Activated CD4-positive, alpha-beta T cell treated with anti-CD3 and anti-CD28 coated beads for 36 hours (primary cell): ENCODE measurements at regions not wholly inside any gene's neighbourhood (a gene's known extent, or its start where the extent isn't known, plus 50 kb on each side); places are given as distances from the start of the nearest gene placed in this dataset.

ENCODE experiments used
- ATAC-seq: fragments of 200-7000 bp; cut with Tn5 transposase; one replicate; pipeline ENCODE4 v1.10.0; 2021; ENCODE audit warnings: mild to moderate bottlenecking, moderate library complexity
- CTCF ChIA-PET: fragments of 350-600 bp; sonication (Branson Sonifier 250); formaldehyde crosslinking; loops from one replicate; lab custom pipeline; 2021; ENCODE audit warnings: antibody characterized with exemption; lab: Charles Lee
- POLR2A ChIA-PET: fragments of 350-600 bp; sonication (Branson Sonifier 250); formaldehyde crosslinking; loops from one replicate; lab custom pipeline; 2021; ENCODE audit warnings: antibody characterized with exemption, inconsistent platforms; lab: Charles Lee
- DNase-seq: peaks from one replicate; pipeline ENCODE4 v3.0.0-alpha.2; 2020
- H3K27ac Mint-ChIP-seq: one replicate; pipeline ENCODE4 v1.8.0; 2021; ENCODE audit warnings: mixed read lengths
- H3K27me3 Mint-ChIP-seq: one replicate; pipeline ENCODE4 v1.8.0; 2021; ENCODE audit warnings: mixed read lengths
- H3K36me3 Mint-ChIP-seq: one replicate; pipeline ENCODE4 v1.8.0; 2021; ENCODE audit warnings: low read depth, mixed read lengths
- H3K4me1 Mint-ChIP-seq: one replicate; pipeline ENCODE4 v1.8.0; 2021; ENCODE audit warnings: mixed read lengths
- H3K4me3 Mint-ChIP-seq: one replicate; pipeline ENCODE4 v1.8.0; 2021; ENCODE audit warnings: mild to moderate bottlenecking, moderate library complexity, mixed read lengths
- H3K9me3 Mint-ChIP-seq: one replicate; pipeline ENCODE4 v1.8.0; 2021; ENCODE audit warnings: low read depth, mixed read lengths
- intact Hi-C, 2 experiments: fragments of 100-400 bp; cut with DNase I in 1 of 2; cut with micrococcal nuclease in 1 of 2; formaldehyde crosslinking; loops; one replicate each; pipeline versions ENCODE4 v1.14.2 to v1.15.1; 2022 to 2024; cut with DNase I, micrococcal nuclease

DNA sequence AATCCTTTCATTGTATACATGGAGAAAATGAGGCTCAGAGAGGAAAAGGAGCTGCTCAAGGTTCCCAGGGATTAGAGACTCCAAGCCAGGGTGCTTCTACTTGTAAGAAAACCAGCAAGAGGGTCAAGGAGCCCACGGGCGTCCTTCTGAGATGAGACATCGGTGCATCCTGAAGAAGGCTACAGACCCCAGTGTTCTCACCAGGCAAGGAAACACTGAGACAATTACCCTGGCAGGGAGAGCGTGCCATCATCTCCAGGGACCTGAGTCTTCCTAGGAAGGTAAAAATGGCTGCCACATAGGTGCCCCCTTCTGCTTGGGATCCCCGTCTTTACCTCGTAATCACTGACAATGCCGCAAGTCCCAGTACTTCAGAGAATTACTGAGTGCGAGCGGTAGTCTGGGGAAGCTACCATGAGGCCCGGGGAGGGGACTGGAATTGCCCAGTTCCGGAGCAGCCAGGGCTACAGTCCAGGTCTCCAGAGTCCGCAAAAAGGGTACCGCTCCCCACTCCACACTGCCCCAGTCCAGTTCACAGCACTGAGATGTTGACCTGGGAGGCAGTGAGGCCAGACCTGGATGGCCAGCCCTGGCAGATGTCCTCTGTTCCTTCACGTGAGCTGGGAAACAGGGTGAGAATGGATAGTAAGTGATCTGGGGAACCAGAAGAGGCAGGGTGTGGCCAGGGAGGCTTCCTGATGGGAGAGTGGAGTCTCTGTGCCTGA is 164.7 kb upstream of the SMAD3 start:
- Mint-ChIP-seq H3K27ac (no peak overlapping the region), H3K9me3 (no peaks in the 10 kb centered on the region), H3K4me3 (no peak overlapping the region), H3K36me3 (no peaks in the 10 kb centered on the region), H3K27me3 (no peaks in the 10 kb centered on the region), H3K4me1 (peaks cover 2% of the 10 kb centered on the region)
- ChIA-PET POLR2A (no interaction called here), CTCF (interaction anchor here (0.5 to 0.7 kb wide), 2 partner anchors 118 to 293 kb away, joined by 3 read pairs; no protein-coding TSS in a partner anchor)
- no peak for ATAC-seq
- intact Hi-C loops, result loop anchor here in 1 of 2 experiments (10.0 kb wide), 1 partner anchor 934 kb away; no protein-coding TSS in a partner anchor
- no peak for DNase-seq

DNA sequence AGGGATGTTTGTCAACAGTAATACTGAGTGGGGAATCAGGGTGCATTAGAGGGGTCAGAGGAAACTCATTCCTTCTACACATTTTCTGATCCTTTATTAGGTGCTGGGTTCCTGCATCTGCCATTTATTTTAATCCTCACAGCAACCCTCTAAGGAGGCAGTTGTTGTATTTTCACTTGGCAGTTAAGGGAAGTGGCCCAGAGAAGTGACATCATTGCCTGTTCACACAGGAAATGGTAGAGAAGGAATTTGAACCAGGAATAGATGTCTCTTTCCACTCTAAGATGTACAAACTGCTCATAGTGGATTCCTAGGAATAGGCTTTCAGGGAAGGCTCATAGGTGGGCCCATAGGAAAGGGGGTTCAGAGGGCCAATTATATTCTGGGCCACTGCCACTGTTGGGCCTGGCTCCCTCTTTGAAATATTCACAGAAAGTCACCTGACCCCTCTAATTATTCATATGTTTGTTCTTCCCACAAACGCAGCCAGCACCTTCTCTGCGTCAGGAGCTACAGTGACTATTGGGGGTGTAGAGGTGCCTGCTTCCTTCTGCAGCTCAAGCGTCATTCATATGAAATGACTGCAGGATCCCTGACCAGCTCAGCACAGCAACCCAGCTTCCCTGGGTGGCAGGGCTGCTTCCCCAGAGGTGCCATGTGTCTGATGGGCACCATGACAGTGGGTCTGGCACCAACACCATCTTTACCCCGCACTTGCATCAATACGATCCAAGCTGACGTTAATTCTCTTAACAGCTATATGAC is 163.9 kb upstream of the SMAD3 start:
- intact Hi-C loops, result loop anchor here in 1 of 2 experiments (10.0 kb wide), 1 partner anchor 933 kb away; no protein-coding TSS in a partner anchor
- no peak for ATAC-seq

DNA sequence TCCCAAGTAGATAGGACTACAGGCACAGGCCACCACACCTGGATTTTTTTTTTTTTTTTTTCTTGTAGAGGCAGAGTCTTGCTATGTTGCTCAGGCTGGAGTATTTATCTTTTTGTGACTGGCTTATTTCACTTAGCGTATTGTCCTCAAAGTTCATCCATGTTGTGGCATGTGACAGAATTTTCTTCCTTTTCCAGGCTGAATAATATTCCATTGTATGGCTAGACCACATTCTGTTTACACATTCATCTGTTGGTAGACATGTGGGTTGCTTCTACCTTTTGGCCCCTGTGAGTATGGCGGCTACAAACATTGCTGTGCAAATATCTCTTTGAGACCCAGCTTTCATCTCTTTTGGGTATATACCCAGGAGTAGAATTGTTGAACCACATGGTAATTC is 160.2 kb upstream of the SMAD3 start:
- H3K4me1 Mint-ChIP-seq, result peaks cover 5% of the 10 kb centered on the region
- ChIA-PET CTCF (interaction anchor here (1.2 to 1.3 kb wide), 2 partner anchors 11 to 45 kb away, joined by 4 to 8 read pairs; no protein-coding TSS in a partner anchor), POLR2A (no interaction called here)
- H3K27ac Mint-ChIP-seq, result no peak overlapping the region
- ATAC-seq (no peak), DNase-seq (no peak)
- no peaks in the 10 kb centered on the region for H3K9me3 Mint-ChIP-seq
- H3K27me3 Mint-ChIP-seq, result no peaks in the 10 kb centered on the region
- no peak overlapping the region for H3K4me3 Mint-ChIP-seq
- intact Hi-C loops, result loop anchor here in 1 of 2 experiments (10.0 kb wide), 1 partner anchor 930 kb away; no protein-coding TSS in a partner anchor
- H3K36me3 Mint-ChIP-seq, result no peaks in the 10 kb centered on the region

More for the DNA sequence above, 163.9 kb upstream of the SMAD3 start:
- Mint-ChIP-seq H3K36me3 (no peaks in the 10 kb centered on the region), H3K4me1 (peaks cover 2% of the 10 kb centered on the region), H3K27ac (no peak overlapping the region), H3K27me3 (no peaks in the 10 kb centered on the region), H3K4me3 (no peak overlapping the region), H3K9me3 (no peaks in the 10 kb centered on the region)
- CTCF ChIA-PET, result interaction anchor here (0.6 to 1.2 kb wide), 4 partner anchors 8 to 364 kb away, joined by 3 to 5 read pairs (median 4); no protein-coding TSS in a partner anchor
- DNase-seq, result no peak
- POLR2A ChIA-PET, result no interaction called here

- no peak for ATAC-seq
- CTCF ChIA-PET, result interaction anchor here (0.6 kb wide), 2 partner anchors 25 to 1370 kb away, joined by 3 to 4 read pairs; no protein-coding TSS in a partner anchor
- POLR2A ChIA-PET, result no interaction called here
- no peaks in the 10 kb centered on the region for H3K9me3 Mint-ChIP-seq
- H3K4me3 Mint-ChIP-seq, result no peak overlapping the region
- no peaks in the 10 kb centered on the region for H3K36me3 Mint-ChIP-seq
- no peak overlapping the region for H3K27ac Mint-ChIP-seq
- DNase-seq, result no peak
- no peaks in the 10 kb centered on the region for H3K27me3 Mint-ChIP-seq
- H3K4me1 Mint-ChIP-seq, result peaks cover 5% of the 10 kb centered on the region
- intact Hi-C loops, result loop anchor here in 1 of 2 experiments (10.0 kb wide), 1 partner anchor 929 kb away; no protein-coding TSS in a partner anchor
Measured at GRCh38 chr15:66905954-66906353, 159.4 kb upstream of the SMAD3 start.

DNA sequence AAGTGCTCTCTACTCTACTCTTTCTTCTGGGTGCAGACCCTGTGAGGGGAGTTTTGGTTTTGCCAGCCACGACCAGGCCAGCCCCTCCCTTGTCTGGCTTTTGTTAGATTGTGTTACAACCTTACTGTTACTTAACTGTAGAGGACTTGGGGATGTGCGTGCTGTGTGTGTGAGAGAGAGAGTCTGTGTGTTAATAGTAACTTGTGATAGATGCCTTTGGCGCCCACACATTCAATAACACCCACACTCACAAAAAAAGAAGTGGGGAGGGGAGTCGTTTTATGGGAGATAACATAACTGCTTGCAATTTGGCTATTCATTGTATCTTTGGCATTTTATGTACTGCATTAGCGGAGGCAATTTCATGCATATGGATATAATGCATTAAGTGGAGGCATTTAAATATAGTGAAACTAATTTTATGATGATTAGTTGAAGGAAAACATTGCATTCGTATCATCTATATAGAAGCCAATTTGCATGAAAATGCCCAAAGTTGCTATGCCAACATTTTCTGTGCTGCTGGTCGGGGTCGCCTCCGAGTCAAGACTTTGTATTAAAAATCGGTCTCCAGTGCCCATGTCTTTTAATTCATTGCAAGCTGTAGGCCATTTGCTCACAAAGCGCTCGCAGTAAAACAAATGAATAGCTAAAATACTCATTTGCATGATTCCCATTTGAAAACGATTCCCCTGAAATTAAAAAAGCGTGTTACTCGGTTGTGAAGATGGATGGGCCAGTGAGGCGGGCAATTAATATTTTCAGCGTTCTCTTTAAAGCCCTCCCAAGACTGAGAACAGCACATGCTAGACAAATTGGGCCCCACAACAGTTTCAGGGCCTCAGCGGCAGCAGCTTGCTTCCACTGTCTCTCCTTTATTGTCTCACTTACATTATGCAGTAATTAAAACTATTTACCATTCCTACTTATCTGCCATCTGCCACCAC is 158.5 kb upstream of the SMAD3 start:
- H3K4me1 Mint-ChIP-seq, result peaks cover 8% of the 10 kb centered on the region
- ATAC-seq (no peak), DNase-seq (no peak)
- no peak overlapping the region for H3K27ac Mint-ChIP-seq
- POLR2A ChIA-PET, result no interaction called here
- H3K9me3 Mint-ChIP-seq, result no peaks in the 10 kb centered on the region
- H3K4me3 Mint-ChIP-seq, result no peak overlapping the region
- intact Hi-C loops, result loop anchor here in 1 of 2 experiments (10.0 kb wide), 1 partner anchor 928 kb away; no protein-coding TSS in a partner anchor
- H3K27me3 Mint-ChIP-seq, result no peaks in the 10 kb centered on the region
- no peaks in the 10 kb centered on the region for H3K36me3 Mint-ChIP-seq
- CTCF ChIA-PET, result interaction anchor here (1.1 to 1.3 kb wide), 2 partner anchors 8 to 71 kb away, joined by 3 read pairs; no protein-coding TSS in a partner anchor

DNA sequence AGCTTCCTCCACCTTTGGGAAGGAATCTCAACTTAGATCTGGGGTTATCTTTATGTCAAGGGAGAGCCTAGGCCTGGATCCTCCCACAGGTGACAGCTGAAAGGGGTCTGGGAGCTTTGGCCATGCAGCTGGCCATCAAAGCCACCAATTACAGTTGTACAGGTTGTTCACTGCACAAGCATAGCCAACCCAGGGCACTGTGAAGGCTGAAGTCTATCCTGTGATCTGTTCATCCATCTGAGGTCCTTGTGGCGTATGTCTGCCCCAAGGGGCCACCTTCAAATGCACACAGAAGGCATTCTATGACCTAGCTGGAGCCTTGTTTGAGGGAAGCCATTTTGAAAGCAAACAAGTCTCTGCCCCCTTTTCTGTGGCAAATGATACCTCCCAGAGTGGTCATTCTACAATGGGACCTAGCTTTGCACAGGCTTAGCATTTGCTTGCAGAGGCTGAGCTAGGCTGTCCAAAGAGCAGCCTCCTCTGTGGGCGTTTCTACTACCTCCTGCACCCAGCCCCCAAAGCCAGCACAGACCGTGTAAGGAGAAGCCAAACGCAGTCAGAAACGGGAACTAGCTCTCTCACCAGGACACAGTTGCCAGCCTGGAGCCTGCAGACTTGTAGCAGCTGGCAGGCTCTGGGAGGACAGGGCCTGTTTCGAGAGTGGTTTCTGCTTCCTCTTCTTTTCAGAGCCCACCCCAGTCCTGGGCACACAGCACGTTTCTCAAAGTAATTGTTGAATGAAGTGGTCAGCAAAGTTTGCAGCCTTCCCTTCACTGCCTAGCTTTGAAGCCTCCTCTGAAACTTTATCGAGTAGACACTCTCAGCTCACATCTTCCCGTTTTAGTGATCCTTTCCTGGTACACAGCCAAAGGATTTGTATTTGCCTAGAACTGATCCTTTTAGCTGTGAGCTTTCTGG is 157.3 kb upstream of the SMAD3 start:
- H3K4me3 Mint-ChIP-seq, result no peak overlapping the region
- H3K27ac Mint-ChIP-seq, result no peak overlapping the region
- intact Hi-C loops, result loop anchor here in 1 of 2 experiments (10.0 kb wide), 1 partner anchor 927 kb away; no protein-coding TSS in a partner anchor
- no peak for ATAC-seq
- H3K27me3 Mint-ChIP-seq, result no peaks in the 10 kb centered on the region
- no peaks in the 10 kb centered on the region for H3K9me3 Mint-ChIP-seq
- no peak for DNase-seq
- H3K4me1 Mint-ChIP-seq, result peaks cover 18% of the 10 kb centered on the region
- ChIA-PET POLR2A (no interaction called here), CTCF (interaction anchor here (0.7 to 1.4 kb wide), 5 partner anchors 9 to 526 kb away, joined by 3 to 4 read pairs (median 3); no protein-coding TSS in a partner anchor)
- no peaks in the 10 kb centered on the region for H3K36me3 Mint-ChIP-seq

GRCh38 chr15:66908744-66909095 is 156.7 kb upstream of the SMAD3 start:
- Mint-ChIP-seq H3K4me3 (no peak overlapping the region), H3K9me3 (no peaks in the 10 kb centered on the region), H3K36me3 (no peaks in the 10 kb centered on the region), H3K4me1 (peaks cover 18% of the 10 kb centered on the region), H3K27ac (no peak overlapping the region), H3K27me3 (no peaks in the 10 kb centered on the region)
- ChIA-PET CTCF (interaction anchor here (0.7 to 1.4 kb wide), 3 partner anchors 9 to 525 kb away, joined by 3 to 4 read pairs (median 3); no protein-coding TSS in a partner anchor), POLR2A (no interaction called here)
- intact Hi-C loops, result loop anchor here in 1 of 2 experiments (10.0 kb wide), 1 partner anchor 926 kb away; no protein-coding TSS in a partner anchor
- no peak for ATAC-seq
- no peak for DNase-seq

DNA sequence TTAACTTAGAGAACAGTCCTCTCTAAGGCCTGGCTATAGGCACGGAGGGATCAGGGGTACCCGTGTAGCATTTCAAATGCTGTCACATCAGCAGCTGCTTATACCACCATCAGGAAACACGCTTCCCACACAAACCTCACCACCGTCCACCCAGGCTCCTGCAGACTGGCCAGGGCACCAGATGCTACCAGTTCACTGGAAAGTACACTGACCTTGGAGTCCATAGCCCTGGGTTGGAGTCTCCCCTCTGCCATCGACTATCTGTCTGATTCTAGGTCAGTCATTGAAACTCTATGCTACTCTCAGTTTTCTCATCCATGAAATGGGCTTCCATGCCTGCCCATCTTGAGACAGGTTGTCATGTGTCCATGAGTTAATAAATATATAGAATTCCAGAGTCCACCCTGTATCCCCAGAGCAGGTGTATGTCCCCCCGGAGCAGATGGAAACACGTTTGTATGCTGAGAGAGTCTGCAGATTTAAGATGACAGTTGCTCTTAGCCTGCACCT is 156.0 kb upstream of the SMAD3 start:
- intact Hi-C loops, result loop anchor here in 1 of 2 experiments (10.0 kb wide), 1 partner anchor 925 kb away; no protein-coding TSS in a partner anchor
- POLR2A ChIA-PET, result no interaction called here
- no peak for ATAC-seq
- H3K27ac Mint-ChIP-seq, result no peak overlapping the region
- no peaks in the 10 kb centered on the region for H3K9me3 Mint-ChIP-seq
- H3K36me3 Mint-ChIP-seq, result no peaks in the 10 kb centered on the region
- peaks cover 16% of the 10 kb centered on the region for H3K4me1 Mint-ChIP-seq
- H3K4me3 Mint-ChIP-seq, result no peak overlapping the region
- no peaks in the 10 kb centered on the region for H3K27me3 Mint-ChIP-seq
- DNase-seq, result no peak
- CTCF ChIA-PET, result interaction anchor here (1.4 kb wide), 1 partner anchor 18 kb away, joined by 4 read pairs; no protein-coding TSS in a partner anchor

- ATAC-seq (no peak), DNase-seq (no peak)
- Mint-ChIP-seq H3K4me3 (no peak overlapping the region), H3K36me3 (no peaks in the 10 kb centered on the region), H3K27ac (no peak overlapping the region), H3K4me1 (peaks cover 16% of the 10 kb centered on the region), H3K27me3 (peaks cover 5% of the 10 kb centered on the region), H3K9me3 (no peaks in the 10 kb centered on the region)
- ChIA-PET POLR2A (no interaction called here), CTCF (interaction anchor here (0.6 to 1.8 kb wide), 7 partner anchors 8 to 419 kb away, joined by 3 to 10 read pairs (median 4); no protein-coding TSS in a partner anchor)
- intact Hi-C loops, result no loop called here
Measured at GRCh38 chr15:66911131-66911700, 154.2 kb upstream of the SMAD3 start.
